ENCODE measurements at regions not wholly inside any gene's neighbourhood (a gene's known extent, or its start where the extent isn't known, plus 50 kb on each side); places are given as distances from the start of the nearest gene placed in this dataset.

GRCh38 chr2:64218137-64218802 is 74.0 kb upstream of the PELI1 start:
- H3K4me1 ChIP-seq (ENCODE audit: low read length): peaks cover 80% of the 10 kb centered on the region
- TF ChIP-seq EZH2phosphoT487 (IDR thresholded peaks at IDR 0.05; ENCODE audit: low read depth) (no peak), CTCF (IDR thresholded peaks at IDR 0.05; ENCODE audit: low read depth, low read length) (no peak)
- no peak overlapping the region for H3K27ac ChIP-seq (ENCODE audit: low read length)
- H3K79me2 ChIP-seq (ENCODE audit: low read length): no peaks in the 10 kb centered on the region
- no peak overlapping the region for H3K4me2 ChIP-seq (ENCODE audit: low read length)
- no peaks in the 10 kb centered on the region for H3K9me3 ChIP-seq (ENCODE audit: insufficient read depth, low read length)
- H3K27me3 ChIP-seq (ENCODE audit: low read depth, low read length): no peaks in the 10 kb centered on the region
- H2AFZ ChIP-seq (ENCODE audit: low read depth, low read length): no peak overlapping the region
- no peak overlapping the region for H3K9ac ChIP-seq (ENCODE audit: low read length)
- no peak overlapping the region for H3K4me3 ChIP-seq (ENCODE audit: low read length)
- H3K36me3 ChIP-seq (replicated peaks; ENCODE audit: low read depth, low read length): no peaks in the 10 kb centered on the region
- no peaks in the 10 kb centered on the region for H4K20me1 ChIP-seq (ENCODE audit: insufficient read depth, low read length)

GRCh38 chr2:64219149-64219548 is 74.9 kb upstream of the PELI1 start:
- H3K4me1 ChIP-seq (ENCODE audit: low read length): peaks cover 76% of the 10 kb centered on the region
- no peaks in the 10 kb centered on the region for H3K36me3 ChIP-seq (replicated peaks; ENCODE audit: low read depth, low read length)
- H3K9me3 ChIP-seq (ENCODE audit: insufficient read depth, low read length): no peaks in the 10 kb centered on the region
- H3K79me2 ChIP-seq (ENCODE audit: low read length): no peaks in the 10 kb centered on the region
- no peak overlapping the region for H3K4me3 ChIP-seq (ENCODE audit: low read length)
- no peak overlapping the region for H3K27ac ChIP-seq (ENCODE audit: low read length)
- H3K4me2 ChIP-seq (ENCODE audit: low read length): no peak overlapping the region
- H3K9ac ChIP-seq (ENCODE audit: low read length): no peak overlapping the region
- TF ChIP-seq EZH2phosphoT487 (IDR thresholded peaks at IDR 0.05; ENCODE audit: low read depth): no peak
- no peak for TF ChIP-seq CTCF (IDR thresholded peaks at IDR 0.05; ENCODE audit: low read depth, low read length)
- no peaks in the 10 kb centered on the region for H4K20me1 ChIP-seq (ENCODE audit: insufficient read depth, low read length)
- H3K27me3 ChIP-seq (ENCODE audit: low read depth, low read length): no peaks in the 10 kb centered on the region
- no peak overlapping the region for H2AFZ ChIP-seq (ENCODE audit: low read depth, low read length)

GRCh38 chr2:64220265-64220664 is 76.0 kb upstream of the PELI1 start:
- Histone ChIP-seq H3K27ac (ENCODE audit: low read length) (no peak overlapping the region), H3K79me2 (ENCODE audit: low read length) (no peaks in the 10 kb centered on the region), H3K4me1 (ENCODE audit: low read length) (peaks cover 66% of the 10 kb centered on the region), H3K9ac (ENCODE audit: low read length) (no peak overlapping the region), H3K27me3 (ENCODE audit: low read depth, low read length) (no peaks in the 10 kb centered on the region), H3K36me3 (replicated peaks; ENCODE audit: low read depth, low read length) (no peaks in the 10 kb centered on the region), H2AFZ (ENCODE audit: low read depth, low read length) (no peak overlapping the region; the same call in 1 of the 2 replicates), H3K4me2 (ENCODE audit: low read length) (peak overlapping the region; percentile 26; the same call in 1 of the 2 replicates), H3K9me3 (ENCODE audit: insufficient read depth, low read length) (no peaks in the 10 kb centered on the region), H4K20me1 (ENCODE audit: insufficient read depth, low read length) (no peaks in the 10 kb centered on the region), H3K4me3 (ENCODE audit: low read length) (no peak overlapping the region)
- TF ChIP-seq CTCF (IDR thresholded peaks at IDR 0.05; ENCODE audit: low read depth, low read length) (no peak), EZH2phosphoT487 (IDR thresholded peaks at IDR 0.05; ENCODE audit: low read depth) (no peak)

- Histone ChIP-seq H3K4me3 (ENCODE audit: low read length) (no peak overlapping the region), H3K79me2 (ENCODE audit: low read length) (no peaks in the 10 kb centered on the region), H2AFZ (ENCODE audit: low read depth, low read length) (no peak overlapping the region), H3K4me1 (ENCODE audit: low read length) (peaks cover 58% of the 10 kb centered on the region), H3K27me3 (ENCODE audit: low read depth, low read length) (no peaks in the 10 kb centered on the region), H3K9ac (ENCODE audit: low read length) (0 out of 2 replicates have a peak overlapping the region, but pooled peaks have one; percentile 17), H3K4me2 (ENCODE audit: low read length) (no peak overlapping the region; the same call in 1 of the 2 replicates), H4K20me1 (ENCODE audit: insufficient read depth, low read length) (no peaks in the 10 kb centered on the region), H3K36me3 (replicated peaks; ENCODE audit: low read depth, low read length) (no peaks in the 10 kb centered on the region), H3K27ac (ENCODE audit: low read length) (no peak overlapping the region), H3K9me3 (ENCODE audit: insufficient read depth, low read length) (no peaks in the 10 kb centered on the region)
- TF ChIP-seq EZH2phosphoT487 (IDR thresholded peaks at IDR 0.05; ENCODE audit: low read depth): no peak
- TF ChIP-seq CTCF (IDR thresholded peaks at IDR 0.05; ENCODE audit: low read depth, low read length): no peak
Observed at GRCh38 chr2:64220894-64221617, 76.8 kb upstream of the PELI1 start.

Data from OCI-LY3 (cell line).